ENCODE measurements at regions not wholly inside any gene's neighbourhood (a gene's known extent, or its start where the extent isn't known, plus 50 kb on each side); places are given as distances from the start of the nearest gene placed in this dataset.

DNA sequence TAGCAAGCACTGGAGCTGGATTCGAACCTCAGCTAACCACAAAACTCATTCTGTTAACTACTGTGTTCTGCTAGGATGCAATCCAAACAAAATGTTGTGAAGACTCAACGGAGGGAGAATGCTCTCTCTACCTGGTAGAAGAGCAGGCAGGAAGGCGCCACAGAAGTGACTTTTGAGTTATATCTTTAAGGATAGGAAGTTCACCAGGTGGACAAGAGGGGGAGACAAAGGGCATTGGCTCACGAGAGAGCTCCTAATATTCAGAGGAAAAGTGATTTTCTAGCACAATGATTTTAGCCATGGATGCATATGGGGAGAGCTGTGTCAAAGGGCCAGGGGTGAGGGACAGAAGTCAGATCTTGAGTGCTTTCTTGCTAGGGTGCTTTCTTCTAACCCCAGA is 108.4 kb upstream of the MAFB start:
- dilution Hi-C loops (cut with MboI; ENCODE audit: extremely low pct_ligation_motif_present, low sequenced_read_pairs), result no loop called here
- Histone ChIP-seq H3K4me1 (ENCODE audit: control insufficient read depth, extremely low read depth, insufficient read depth, low read length) (no peaks in the 10 kb centered on the region), H2AFZ (ENCODE audit: low read depth, low read length) (no peak overlapping the region), H3K36me3 (ENCODE audit: control insufficient read depth in 2 of 2, extremely low read depth in 1 of 2, insufficient read depth in 2 of 2, low read length in 2 of 2) (no peaks in the 10 kb centered on the region), H4K20me1 (replicated peaks; ENCODE audit: control insufficient read depth, extremely low read depth, insufficient read depth, low read length) (no peaks in the 10 kb centered on the region), H3K9me1 (replicated peaks; ENCODE audit: control insufficient read depth, extremely low read depth, insufficient read depth, low read length) (no peaks in the 10 kb centered on the region), H3K9me3 (replicated peaks; ENCODE audit: control insufficient read depth, insufficient read depth, low read length) (no peaks in the 10 kb centered on the region), H3K79me2 (ENCODE audit: control insufficient read depth, insufficient read depth, low read length) (no peaks in the 10 kb centered on the region), H3K27ac (ENCODE audit: insufficient read depth, low read depth, low read length) (no peak overlapping the region), H3K9ac (replicated peaks; ENCODE audit: extremely low read depth, insufficient read depth, low read length) (no peak overlapping the region), H3K4me3 (replicated peaks in 1 of 3; ENCODE audit: insufficient read depth in 1 of 3, low read depth in 1 of 3, low read length in 3 of 3) (no peak overlapping the region), H3K4me2 (ENCODE audit: insufficient read depth, low read length) (no peak overlapping the region), H3K27me3 (ENCODE audit: control insufficient read depth in 2 of 2, insufficient read depth in 2 of 2, low read length in 2 of 2) (peaks cover 2 to 5% of the 10 kb centered on the region in 2 experiments)
- BruUV-seq (replicated peaks), result no TSS peak
- FAIRE-seq (no peak), DNase-seq (ENCODE audit: low read depth, low spot score) (no peak)
- ChIA-PET CTCF (interaction anchor here (0.6 to 2.5 kb wide), 12 partner anchors 9 to 165 kb away, joined by 3 to 27 read pairs (median 4); no protein-coding TSS in a partner anchor), POLR2A (no interaction called here)
- intact Hi-C loops (cut with micrococcal nuclease), result loop anchor here (1.0 to 5.0 kb wide), 2 partner anchors 55 to 166 kb away; no protein-coding TSS in a partner anchor
- TF ChIP-seq POLR2AphosphoS5 (IDR thresholded peaks at IDR 0.05; ENCODE audit: insufficient read depth, low read depth, low read length), result no peak
- TF ChIP-seq JUN (IDR thresholded peaks at IDR 0.05; ENCODE audit: borderline replicate concordance, insufficient read depth, insufficient read length, low read depth), result no peak
- TF ChIP-seq, protein P1, sequence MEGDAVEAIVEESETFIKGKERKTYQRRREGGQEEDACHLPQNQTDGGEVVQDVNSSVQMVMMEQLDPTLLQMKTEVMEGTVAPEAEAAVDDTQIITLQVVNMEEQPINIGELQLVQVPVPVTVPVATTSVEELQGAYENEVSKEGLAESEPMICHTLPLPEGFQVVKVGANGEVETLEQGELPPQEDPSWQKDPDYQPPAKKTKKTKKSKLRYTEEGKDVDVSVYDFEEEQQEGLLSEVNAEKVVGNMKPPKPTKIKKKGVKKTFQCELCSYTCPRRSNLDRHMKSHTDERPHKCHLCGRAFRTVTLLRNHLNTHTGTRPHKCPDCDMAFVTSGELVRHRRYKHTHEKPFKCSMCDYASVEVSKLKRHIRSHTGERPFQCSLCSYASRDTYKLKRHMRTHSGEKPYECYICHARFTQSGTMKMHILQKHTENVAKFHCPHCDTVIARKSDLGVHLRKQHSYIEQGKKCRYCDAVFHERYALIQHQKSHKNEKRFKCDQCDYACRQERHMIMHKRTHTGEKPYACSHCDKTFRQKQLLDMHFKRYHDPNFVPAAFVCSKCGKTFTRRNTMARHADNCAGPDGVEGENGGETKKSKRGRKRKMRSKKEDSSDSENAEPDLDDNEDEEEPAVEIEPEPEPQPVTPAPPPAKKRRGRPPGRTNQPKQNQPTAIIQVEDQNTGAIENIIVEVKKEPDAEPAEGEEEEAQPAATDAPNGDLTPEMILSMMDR (IDR thresholded peaks at IDR 0.05; ENCODE audit: extremely low read depth in 1 of 2, insufficient read depth in 1 of 2, low read depth in 1 of 2, low read length in 2 of 2), result peak in 1 of 2 donors; percentile 33

GRCh38 chr20:40798066-40798465 is 109.0 kb upstream of the MAFB start:
- H3K27ac ChIP-seq (ENCODE audit: insufficient read depth, low read depth, low read length), result no peak overlapping the region
- CTCF ChIA-PET, result interaction anchor here (0.6 to 2.5 kb wide), 10 partner anchors 9 to 165 kb away, joined by 3 to 27 read pairs (median 4); no protein-coding TSS in a partner anchor
- POLR2A ChIA-PET, result no interaction called here
- H3K9me1 ChIP-seq (replicated peaks; ENCODE audit: control insufficient read depth, extremely low read depth, insufficient read depth, low read length), result no peaks in the 10 kb centered on the region
- no peak overlapping the region for H3K4me3 ChIP-seq (replicated peaks in 1 of 3; ENCODE audit: insufficient read depth in 1 of 3, low read depth in 1 of 3, low read length in 3 of 3)
- H3K9ac ChIP-seq (replicated peaks; ENCODE audit: extremely low read depth, insufficient read depth, low read length), result no peak overlapping the region
- no peaks in the 10 kb centered on the region for H3K9me3 ChIP-seq (replicated peaks; ENCODE audit: control insufficient read depth, insufficient read depth, low read length)
- intact Hi-C loops (cut with micrococcal nuclease), result loop anchor here (5.0 kb wide), 1 partner anchor 56 kb away; no protein-coding TSS in a partner anchor
- H3K27me3 ChIP-seq (ENCODE audit: control insufficient read depth in 2 of 2, insufficient read depth in 2 of 2, low read length in 2 of 2), result peaks cover 2% of the 10 kb centered on the region in 2 experiments
- H3K36me3 ChIP-seq (ENCODE audit: control insufficient read depth in 2 of 2, extremely low read depth in 1 of 2, insufficient read depth in 2 of 2, low read length in 2 of 2), result no peaks in the 10 kb centered on the region
- BruUV-seq (replicated peaks), result no TSS peak
- no peak overlapping the region for H3K4me2 ChIP-seq (ENCODE audit: insufficient read depth, low read length)
- TF ChIP-seq, protein P1 (IDR thresholded peaks at IDR 0.05; ENCODE audit: extremely low read depth in 1 of 2, insufficient read depth in 1 of 2, low read depth in 1 of 2, low read length in 2 of 2), result no peak
- no peak for TF ChIP-seq MAX (IDR thresholded peaks at IDR 0.05; ENCODE audit: insufficient read depth, insufficient read length)
- TF ChIP-seq EZH2 (IDR thresholded peaks at IDR 0.05; ENCODE audit: borderline replicate concordance, low read depth, low read length, severe bottlenecking), result no peak
- TF ChIP-seq FOS (IDR thresholded peaks at IDR 0.05; ENCODE audit: borderline replicate concordance, insufficient read depth, low read length), result no peak
- TF ChIP-seq POLR2AphosphoS5 (IDR thresholded peaks at IDR 0.05; ENCODE audit: insufficient read depth, low read depth, low read length), result no peak
- TF ChIP-seq MYC (IDR thresholded peaks at IDR 0.05; ENCODE audit: low read depth, low read length), result no peak
- no peak for TF ChIP-seq POLR2A (IDR thresholded peaks at IDR 0.05; ENCODE audit: low read depth, low read length)
- TF ChIP-seq GATA2 (IDR thresholded peaks at IDR 0.05; ENCODE audit: insufficient read depth, insufficient read length, low read depth, low read length), result no peak
- no peak for TF ChIP-seq JUN (IDR thresholded peaks at IDR 0.05; ENCODE audit: borderline replicate concordance, insufficient read depth, insufficient read length, low read depth)
- H2AFZ ChIP-seq (ENCODE audit: low read depth, low read length), result no peak overlapping the region
- no peaks in the 10 kb centered on the region for H3K4me1 ChIP-seq (ENCODE audit: control insufficient read depth, extremely low read depth, insufficient read depth, low read length)
- FAIRE-seq (no peak), DNase-seq (ENCODE audit: low read depth, low spot score) (no peak)
- no peaks in the 10 kb centered on the region for H3K79me2 ChIP-seq (ENCODE audit: control insufficient read depth, insufficient read depth, low read length)
- dilution Hi-C loops (cut with MboI; ENCODE audit: extremely low pct_ligation_motif_present, low sequenced_read_pairs), result no loop called here
- no peaks in the 10 kb centered on the region for H4K20me1 ChIP-seq (replicated peaks; ENCODE audit: control insufficient read depth, extremely low read depth, insufficient read depth, low read length)
